B cell (primary cell): ENCODE measurements at regions not wholly inside any gene's neighbourhood (a gene's known extent, or its start where the extent isn't known, plus 50 kb on each side); places are given as distances from the start of the nearest gene placed in this dataset.

Experiments
- ATAC-seq: fragments of 200-7000 bp; cut with Tn5 transposase; one replicate; pipeline ENCODE4 v1.10.0; 2021; ENCODE audit warnings: low read depth, mild to moderate bottlenecking, moderate number of reproducible peaks, moderate library complexity
- CTCF ChIA-PET: fragments of 350-600 bp; sonication (Branson Sonifier 250); formaldehyde crosslinking; loops from one replicate; lab custom pipeline; 2021; ENCODE audit warnings: antibody characterized with exemption, inconsistent platforms; lab: Charles Lee
- POLR2A ChIA-PET: fragments of 350-600 bp; sonication (Branson Sonifier 250); formaldehyde crosslinking; loops from one replicate; lab custom pipeline; 2021; ENCODE audit warnings: antibody characterized with exemption; lab: Charles Lee
- DNase-seq: peaks from one replicate; pipeline ENCODE4 v3.0.0; 2013
- H2AFZ ChIP-seq: 2 replicates; pipeline ENCODE4 v1.6.1; 2012; ENCODE audit warnings: mild to moderate bottlenecking, low read depth, low read length; ENCODE audit not compliant: insufficient read depth, poor library complexity, severe bottlenecking
- H3K27ac ChIP-seq, 2 donors: 1 replicate in 1 of 2; 2 replicates in 1 of 2; pipeline ENCODE4 v1.5.1; 2012 to 2013; ENCODE audit warnings: low read length in 2 of 2, mild to moderate bottlenecking in 2 of 2, moderate library complexity in 1 of 2
- H3K27me3 ChIP-seq, 4 experiments: fragments of 200-600 bp in 1 of 4; sonication (generic) in 1 of 4; replicated peaks in 1 of 4; 1 replicate in 2 of 4; 2 replicates in 2 of 4; pipeline versions ENCODE4 v1.6.1 to v1.7.0; 2013 to 2016; ENCODE audit warnings: low read length in 3 of 4, mild to moderate bottlenecking in 2 of 4, mixed read lengths in 1 of 4, moderate library complexity in 1 of 4; ENCODE audit not compliant: insufficient read depth in 4 of 4, control insufficient read depth in 3 of 4; ENCODE audit errors: control extremely low read depth in 1 of 4
- H3K36me3 ChIP-seq, 2 experiments: replicated peaks in 1 of 2; 1 replicate in 1 of 2; 2 replicates in 1 of 2; pipeline versions ENCODE4 v1.6.1 to v1.7.1; 2013; ENCODE audit warnings: low read length in 1 of 2; ENCODE audit not compliant: insufficient read depth in 2 of 2, control insufficient read depth in 1 of 2; ENCODE audit errors: control extremely low read depth in 1 of 2, extremely low read depth in 1 of 2
- H3K4me1 ChIP-seq, 2 donors: fragments of 200-600 bp in 1 of 2; sonication (generic) in 1 of 2; 1 replicate in 1 of 2; 2 replicates in 1 of 2; pipeline versions ENCODE4 v1.5.1 to v1.6.1; 2013 to 2017; ENCODE audit warnings: low read length in 2 of 2; ENCODE audit not compliant: control insufficient read depth in 2 of 2, insufficient read depth in 2 of 2
- H3K4me2 ChIP-seq: replicated peaks from 2 replicates; pipeline ENCODE3; 2012; ENCODE audit warnings: mild to moderate bottlenecking, low read depth, low read length; ENCODE audit not compliant: poor library complexity, severe bottlenecking
- H3K4me3 ChIP-seq, 5 experiments: fragments of 200-600 bp in 1 of 5; sonication (generic) in 1 of 5; 1 replicate in 3 of 5; 2 replicates in 2 of 5; pipeline versions ENCODE4 v1.5.1 to v1.7.0; 2011 to 2016; ENCODE audit warnings: low read length in 4 of 5, mild to moderate bottlenecking in 4 of 5, low read depth in 2 of 5, control low read depth in 1 of 5, moderate library complexity in 1 of 5; ENCODE audit not compliant: insufficient read depth in 1 of 5; ENCODE audit errors: control extremely low read depth in 1 of 5, extremely low read depth in 1 of 5
- H3K79me2 ChIP-seq: fragments of 200-600 bp; sonication (generic); one replicate; pipeline ENCODE4 v1.6.0; 2016; ENCODE audit warnings: low read length; ENCODE audit not compliant: control insufficient read depth, insufficient read depth
- H3K9ac ChIP-seq: fragments of 200-600 bp; sonication (generic); 2 replicates; pipeline ENCODE4 v1.6.1; 2017; ENCODE audit warnings: mild to moderate bottlenecking, low read length, moderate library complexity
- H3K9me3 ChIP-seq, 3 donors: one replicate each; pipeline versions ENCODE4 v1.6.1 to v1.7.1; 2013; ENCODE audit warnings: low read length in 2 of 3; ENCODE audit not compliant: control insufficient read depth in 2 of 3, insufficient read depth in 1 of 3; ENCODE audit errors: control extremely low read depth in 1 of 3
- H4K20me1 ChIP-seq: 2 replicates; pipeline ENCODE4 v1.6.0; 2012; ENCODE audit warnings: mild to moderate bottlenecking, low read length; ENCODE audit not compliant: insufficient read depth, control insufficient read depth, poor library complexity, severe bottlenecking
- H3K27ac Mint-ChIP-seq: one replicate; pipeline ENCODE4 v1.8.0; 2021; ENCODE audit warnings: mixed read lengths
- H3K27me3 Mint-ChIP-seq: one replicate; pipeline ENCODE4 v1.8.0; 2021; ENCODE audit warnings: mixed read lengths
- H3K4me1 Mint-ChIP-seq: one replicate; pipeline ENCODE4 v1.8.0; 2021; ENCODE audit warnings: mixed read lengths
- H3K4me3 Mint-ChIP-seq: one replicate; pipeline ENCODE4 v1.8.0; 2021; ENCODE audit warnings: mixed read lengths
- H3K9me3 Mint-ChIP-seq: one replicate; pipeline ENCODE4 v1.8.0; 2022; ENCODE audit warnings: mixed read lengths; ENCODE audit not compliant: insufficient read depth
- CTCF ChIP-seq: fragments of 200-600 bp; IDR thresholded peaks from one replicate; pipeline ENCODE4 v1.8.0; 2022; ENCODE audit warnings: antibody characterized with exemption, mild to moderate bottlenecking
- EZH2 ChIP-seq: IDR thresholded peaks from 2 replicates; pipeline ENCODE4 v1.6.1; 2012; ENCODE audit warnings: borderline replicate concordance, low read depth, mild to moderate bottlenecking, moderate library complexity, low read length; ENCODE audit not compliant: insufficient read depth, poor library complexity, severe bottlenecking
- WGBS: methylation state at CpG from one replicate; pipeline ENCODE4 v1.1.5; 2013; ENCODE audit warnings: missing lambda C conversion rate; ENCODE audit not compliant: insufficient coverage; 5-methylcytosine and 5-hydroxymethylcytosine counted together
- intact Hi-C: fragments of 100-400 bp; cut with micrococcal nuclease; formaldehyde crosslinking; loops from one replicate; pipeline ENCODE4 v1.10.0; 2022

DNA sequence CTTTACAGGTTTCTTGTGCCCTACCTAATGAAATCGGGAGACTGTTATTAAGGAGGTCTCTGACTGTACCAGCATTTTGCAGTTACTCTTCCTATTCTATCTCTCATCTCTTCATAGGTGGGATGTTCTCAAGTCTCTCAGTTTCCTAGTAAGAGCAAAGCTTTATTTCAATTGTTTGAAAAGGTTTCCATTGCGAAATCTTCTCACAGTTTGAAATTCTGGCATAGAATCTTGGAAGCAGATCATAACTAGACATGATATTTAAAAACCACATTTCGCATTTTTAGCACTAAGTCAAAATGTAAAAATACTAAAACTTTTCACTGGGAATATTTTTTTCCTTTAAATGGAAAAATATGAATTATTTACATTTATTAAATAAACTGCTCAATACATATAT lies 1311.4 kb downstream of the ROBO2 start:
- ChIA-PET POLR2A (no interaction called here), CTCF (no interaction called here)
- TF ChIP-seq EZH2 (no peak), CTCF (no peak)
- Histone ChIP-seq H4K20me1 (no peaks in the 10 kb centered on the region), H3K79me2 (no peaks in the 10 kb centered on the region), H2AFZ (no peak overlapping the region), H3K4me2 (no peak overlapping the region), H3K4me3 (no peak overlapping the region), H3K9me3 (peaks cover 0 to 9% (median 0%) of the 10 kb centered on the region in 3 donors), H3K9ac (no peak overlapping the region), H3K4me1 (no peaks in the 10 kb centered on the region), H3K27me3 (no peaks in the 10 kb centered on the region), H3K27ac (no peak overlapping the region), H3K36me3 (no peaks in the 10 kb centered on the region)
- WGBS: no CpG with 5 or more reads among the region's 3 CpGs
- Mint-ChIP-seq H3K4me1 (no peaks in the 10 kb centered on the region), H3K27ac (no peak overlapping the region), H3K27me3 (no peaks in the 10 kb centered on the region), H3K4me3 (no peak overlapping the region), H3K9me3 (peaks cover 2% of the 10 kb centered on the region)
- intact Hi-C loops: no loop called here
- DNase-seq: no peak
- no peak for ATAC-seq

DNA sequence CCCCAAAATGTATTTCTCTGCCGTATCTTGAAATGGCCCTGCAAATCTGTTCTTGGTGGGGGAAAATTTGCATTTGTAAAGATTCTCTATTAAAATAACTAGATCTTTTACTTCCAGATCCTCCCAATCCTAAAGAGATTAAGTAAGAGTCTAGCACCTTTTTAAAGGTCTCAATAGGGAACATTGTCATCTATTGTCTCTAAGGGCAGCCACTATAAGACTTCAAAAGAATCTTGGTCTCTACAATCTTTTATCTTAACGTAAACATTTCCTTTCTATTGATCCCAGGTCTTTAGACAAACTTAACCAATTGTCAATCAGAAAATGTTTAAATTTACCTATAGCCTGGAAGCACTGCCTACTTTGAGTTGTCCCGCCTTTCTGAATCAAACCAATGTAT lies 1313.3 kb downstream of the ROBO2 start:
- Histone ChIP-seq H3K27ac (no peak overlapping the region), H3K36me3 (no peaks in the 10 kb centered on the region), H3K79me2 (no peaks in the 10 kb centered on the region), H4K20me1 (no peaks in the 10 kb centered on the region), H3K4me3 (no peak overlapping the region), H3K9ac (no peak overlapping the region), H3K27me3 (no peaks in the 10 kb centered on the region), H3K4me2 (no peak overlapping the region), H3K9me3 (peaks cover 0 to 9% (median 0%) of the 10 kb centered on the region in 3 donors), H3K4me1 (no peaks in the 10 kb centered on the region), H2AFZ (no peak overlapping the region)
- TF ChIP-seq EZH2: no peak
- TF ChIP-seq CTCF: no peak
- Mint-ChIP-seq H3K4me3 (no peak overlapping the region), H3K4me1 (no peaks in the 10 kb centered on the region), H3K9me3 (peaks cover 2% of the 10 kb centered on the region), H3K27me3 (no peaks in the 10 kb centered on the region), H3K27ac (no peak overlapping the region)
- DNase-seq (no peak), ATAC-seq (no peak)
- ChIA-PET CTCF (no interaction called here), POLR2A (no interaction called here)
- no CpG with 5 or more reads among the region's 3 CpGs for WGBS
- intact Hi-C loops: no loop called here
